Sigmoid colon (tissue), 6 donors: ENCODE measurements at regions not wholly inside any gene's neighbourhood (a gene's known extent, or its start where the extent isn't known, plus 50 kb on each side); places are given as distances from the start of the nearest gene placed in this dataset.

Experiments used
- DNase-seq: peaks from one replicate; pipeline ENCODE4 v3.0.0-alpha.2; 2019
- H3K27ac ChIP-seq, 4 donors: fragments of 200-600 bp; sonication (generic); one replicate each; pipeline ENCODE4 v1.5.1; 2016 to 2019; ENCODE audit warnings: mild to moderate bottlenecking in 1 of 4
- H3K27me3 ChIP-seq, 3 donors: fragments of 200-600 bp; sonication (generic); one replicate each; pipeline ENCODE4 v1.5.1; 2019; ENCODE audit warnings: mild to moderate bottlenecking in 1 of 3
- H3K36me3 ChIP-seq, 4 donors: fragments of 200-600 bp; sonication (generic); one replicate each; pipeline ENCODE4 v1.5.1; 2016 to 2019
- H3K4me1 ChIP-seq, 4 donors: fragments of 200-600 bp; sonication (generic); one replicate each; pipeline ENCODE4 v1.5.1; 2017 to 2019
- H3K4me3 ChIP-seq, 4 donors: fragments of 200-600 bp; sonication (generic); one replicate each; pipeline ENCODE4 v1.5.1; 2017 to 2019; ENCODE audit warnings: mild to moderate bottlenecking in 2 of 4, moderate library complexity in 1 of 4
- H3K9me3 ChIP-seq, 4 donors: fragments of 200-600 bp in 3 of 4; sonication (generic) in 3 of 4; one replicate each; pipeline versions ENCODE4 v1.5.1 to v1.6.1; 2013 to 2019
- EP300 ChIP-seq, 4 donors: sonication (generic); formaldehyde crosslinking; IDR thresholded peaks; one replicate each; pipeline ENCODE4 v1.6.1; 2017; ENCODE audit warnings: antibody characterized with exemption in 4 of 4
- POLR2A ChIP-seq, 2 donors: fragments of 450-650 bp; IDR thresholded peaks; one replicate each; pipeline ENCODE4 v1.6.1; 2016; ENCODE audit warnings: antibody characterized with exemption in 2 of 2, mild to moderate bottlenecking in 2 of 2, moderate library complexity in 2 of 2
- POLR2AphosphoS5 ChIP-seq, 4 donors: sonication (generic); formaldehyde crosslinking; IDR thresholded peaks; one replicate each; pipeline ENCODE4 v1.6.1; 2017; ENCODE audit warnings: antibody characterized with exemption in 4 of 4
- WGBS, 2 donors: extraction: QIAGEN DNeasy Blood & Tissue Kit; methylation state at CpG; one replicate each; pipeline ENCODE4 v1.1.7; 2013; 5-methylcytosine and 5-hydroxymethylcytosine counted together
- intact Hi-C: fragments of 100-400 bp; cut with DNase I; formaldehyde crosslinking; loops from one replicate; pipeline ENCODE4 v1.15.1; 2023
- TF ChIP-seq, protein P1 (sequence below), 4 experiments: fragments of 450-650 bp in 3 of 4; fragments of 200-600 bp in 1 of 4; IDR thresholded peaks; one replicate each; pipeline ENCODE4 v1.5.1; 2016 to 2019; ENCODE audit warnings: antibody characterized with exemption in 4 of 4, mild to moderate bottlenecking in 3 of 4, moderate library complexity in 2 of 4
- donor health status: healthy with polysubstance abuse.
- donor health status: healthy.

DNA sequence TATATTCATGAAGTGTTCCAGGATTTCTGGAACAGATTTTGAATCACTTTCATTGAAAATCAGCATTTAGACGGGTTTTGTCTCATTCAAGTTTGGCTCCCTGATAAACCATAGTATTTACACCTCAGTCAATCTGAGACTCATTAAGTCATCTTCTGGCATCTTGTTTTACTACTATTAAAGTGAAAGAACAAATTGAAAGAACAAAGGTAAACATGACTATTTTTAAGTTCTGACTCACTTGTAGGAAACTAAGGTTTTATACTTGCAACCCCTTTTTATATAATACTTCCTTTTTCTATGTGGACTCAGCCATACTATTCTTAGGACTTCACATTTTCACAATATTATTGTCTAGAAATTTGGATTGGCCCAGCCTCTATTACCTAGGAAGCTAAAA lies 854.4 kb downstream of the SQOR start:
- H3K9me3 ChIP-seq = peaks cover 0 to 2% (median 0%) of the 10 kb centered on the region in 4 donors
- H3K4me3 ChIP-seq = no peak overlapping the region
- DNase-seq = no peak
- no peak overlapping the region for H3K27ac ChIP-seq
- H3K4me1 ChIP-seq = no peaks in the 10 kb centered on the region
- no peaks in the 10 kb centered on the region for H3K27me3 ChIP-seq
- 88 to 89% methylated on average over 1 of the region's 1 CpG for whole genome bisulfite sequencing, 2 donors
- TF ChIP-seq, protein P1, sequence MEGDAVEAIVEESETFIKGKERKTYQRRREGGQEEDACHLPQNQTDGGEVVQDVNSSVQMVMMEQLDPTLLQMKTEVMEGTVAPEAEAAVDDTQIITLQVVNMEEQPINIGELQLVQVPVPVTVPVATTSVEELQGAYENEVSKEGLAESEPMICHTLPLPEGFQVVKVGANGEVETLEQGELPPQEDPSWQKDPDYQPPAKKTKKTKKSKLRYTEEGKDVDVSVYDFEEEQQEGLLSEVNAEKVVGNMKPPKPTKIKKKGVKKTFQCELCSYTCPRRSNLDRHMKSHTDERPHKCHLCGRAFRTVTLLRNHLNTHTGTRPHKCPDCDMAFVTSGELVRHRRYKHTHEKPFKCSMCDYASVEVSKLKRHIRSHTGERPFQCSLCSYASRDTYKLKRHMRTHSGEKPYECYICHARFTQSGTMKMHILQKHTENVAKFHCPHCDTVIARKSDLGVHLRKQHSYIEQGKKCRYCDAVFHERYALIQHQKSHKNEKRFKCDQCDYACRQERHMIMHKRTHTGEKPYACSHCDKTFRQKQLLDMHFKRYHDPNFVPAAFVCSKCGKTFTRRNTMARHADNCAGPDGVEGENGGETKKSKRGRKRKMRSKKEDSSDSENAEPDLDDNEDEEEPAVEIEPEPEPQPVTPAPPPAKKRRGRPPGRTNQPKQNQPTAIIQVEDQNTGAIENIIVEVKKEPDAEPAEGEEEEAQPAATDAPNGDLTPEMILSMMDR (IDR thresholded peaks at IDR 0.05) = no peak
- TF ChIP-seq EP300 (IDR thresholded peaks at IDR 0.05) (no peak), POLR2A (IDR thresholded peaks at IDR 0.05) (no peak), POLR2AphosphoS5 (IDR thresholded peaks at IDR 0.05) (no peak)
- H3K36me3 ChIP-seq = no peaks in the 10 kb centered on the region
- intact Hi-C loops = no loop called here

DNA sequence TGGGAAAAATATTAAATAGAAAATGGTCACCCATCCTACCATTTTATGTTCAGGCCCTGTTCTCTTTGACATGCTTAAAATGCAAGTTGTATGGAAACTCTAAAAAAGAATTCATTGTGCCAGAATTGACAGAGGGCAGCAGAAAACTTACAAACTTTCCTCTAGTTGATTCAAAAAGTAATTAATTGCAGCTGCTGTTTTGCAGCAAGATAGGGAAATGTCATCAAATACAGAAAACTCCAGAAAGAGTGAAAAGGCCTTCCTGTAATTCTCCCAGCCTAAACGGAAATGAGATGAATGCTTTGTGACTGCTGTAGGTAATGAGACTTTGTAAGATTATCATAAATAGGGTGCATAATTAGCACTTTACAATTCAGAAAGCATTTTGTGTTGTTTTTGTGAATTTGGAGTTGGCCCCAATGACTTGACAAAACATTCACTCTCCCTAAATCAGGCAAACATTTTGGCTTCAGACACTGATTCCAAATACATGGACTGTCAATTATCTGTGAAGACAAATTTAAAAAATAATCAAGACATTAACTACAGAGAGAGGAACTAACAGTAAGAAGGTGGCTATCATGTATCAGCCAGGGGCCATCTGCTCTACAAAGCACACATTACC lies 861.8 kb downstream of the SQOR start:
- Histone ChIP-seq H3K4me3 (no peak overlapping the region), H3K27me3 (no peaks in the 10 kb centered on the region), H3K27ac (no peak overlapping the region), H3K36me3 (no peaks in the 10 kb centered on the region), H3K4me1 (no peaks in the 10 kb centered on the region), H3K9me3 (peaks cover 0 to 2% (median 0%) of the 10 kb centered on the region in 4 donors)
- WGBS, 2 donors = 71 to 77% methylated on average over 1 of the region's 1 CpG
- TF ChIP-seq, protein P1 (IDR thresholded peaks at IDR 0.05) = no peak
- TF ChIP-seq EP300 (IDR thresholded peaks at IDR 0.05) (no peak), POLR2A (IDR thresholded peaks at IDR 0.05) (no peak), POLR2AphosphoS5 (IDR thresholded peaks at IDR 0.05) (no peak)
- DNase-seq = no peak
- intact Hi-C loops = no loop called here

DNA sequence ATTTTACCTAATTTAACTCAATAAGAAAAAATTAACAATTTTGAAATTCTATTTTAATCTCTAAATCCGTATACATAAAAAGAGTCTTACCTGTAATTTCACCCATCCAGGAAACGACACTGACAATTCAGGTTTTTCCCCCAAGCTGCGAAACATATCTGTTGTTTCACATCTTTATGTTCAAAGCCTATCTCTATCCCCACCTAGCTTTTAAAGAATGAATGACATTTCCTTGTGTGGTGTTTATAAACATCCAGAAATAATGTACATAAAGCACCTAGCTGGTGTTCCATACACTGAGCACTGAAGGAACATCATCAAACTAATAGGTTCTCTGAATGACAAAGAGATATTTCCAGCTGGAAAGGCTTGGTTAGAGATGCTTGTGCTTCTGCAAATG lies 867.8 kb downstream of the SQOR start:
- Histone ChIP-seq H3K27ac (no peak overlapping the region), H3K9me3 (no peaks in the 10 kb centered on the region), H3K4me1 (no peaks in the 10 kb centered on the region), H3K36me3 (no peaks in the 10 kb centered on the region), H3K4me3 (no peak overlapping the region), H3K27me3 (no peaks in the 10 kb centered on the region)
- TF ChIP-seq POLR2AphosphoS5 (IDR thresholded peaks at IDR 0.05) = no peak
- TF ChIP-seq, protein P1 (IDR thresholded peaks at IDR 0.05) = no peak
- no peak for TF ChIP-seq EP300 (IDR thresholded peaks at IDR 0.05)
- TF ChIP-seq POLR2A (IDR thresholded peaks at IDR 0.05) = no peak
- no peak for DNase-seq
- WGBS, 2 donors = 76% methylated on average over 3 of the region's 3 CpGs
- intact Hi-C loops = no loop called here

DNA sequence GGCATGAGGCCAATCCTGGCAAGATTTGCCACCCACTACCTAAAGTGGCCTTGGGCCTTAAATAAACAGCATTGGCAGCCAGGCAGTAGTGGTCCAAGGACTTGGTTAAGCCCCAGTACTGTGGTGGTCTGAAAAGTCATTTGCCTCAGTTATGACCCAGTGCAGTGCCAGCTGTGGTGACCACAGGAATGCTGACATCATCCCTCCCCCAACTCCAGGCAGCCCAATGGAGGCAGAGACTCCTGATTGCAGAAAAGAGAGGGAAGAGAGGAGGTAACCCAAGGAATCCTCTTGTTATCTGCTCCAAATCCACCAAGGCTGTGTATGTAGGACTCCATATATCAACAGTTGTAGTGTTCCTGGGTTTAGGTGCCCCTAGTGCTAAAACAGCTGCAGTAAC lies 883.6 kb downstream of the SQOR start:
- no peaks in the 10 kb centered on the region for H3K27me3 ChIP-seq
- no peak for DNase-seq
- intact Hi-C loops = no loop called here
- no peaks in the 10 kb centered on the region for H3K36me3 ChIP-seq
- no peak overlapping the region for H3K4me3 ChIP-seq
- no peak overlapping the region for H3K27ac ChIP-seq
- no peaks in the 10 kb centered on the region for H3K9me3 ChIP-seq
- TF ChIP-seq POLR2AphosphoS5 (IDR thresholded peaks at IDR 0.05) (no peak), POLR2A (IDR thresholded peaks at IDR 0.05) (no peak), EP300 (IDR thresholded peaks at IDR 0.05) (no peak)
- TF ChIP-seq, protein P1 (IDR thresholded peaks at IDR 0.05) = no peak
- no peaks in the 10 kb centered on the region for H3K4me1 ChIP-seq

DNA sequence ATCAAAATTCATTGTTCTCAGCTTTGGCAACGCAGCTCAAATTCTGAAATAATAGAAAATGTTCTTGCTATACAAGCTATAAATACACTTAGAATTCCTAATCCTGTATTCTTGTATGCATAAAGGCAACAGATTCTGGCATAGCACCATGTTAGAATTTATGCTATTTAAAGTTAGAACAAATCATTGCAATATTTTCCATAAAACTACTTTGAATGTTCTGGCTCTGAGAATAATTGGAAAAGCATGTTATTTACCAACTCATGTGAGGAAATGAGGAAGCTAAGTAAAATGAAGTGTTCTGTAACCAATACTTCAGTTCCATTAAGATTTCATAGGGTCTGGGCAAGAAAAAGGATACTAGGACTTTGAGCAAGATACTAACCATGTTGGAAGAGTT lies 888.9 kb downstream of the SQOR start:
- Histone ChIP-seq H3K27me3 (no peaks in the 10 kb centered on the region), H3K27ac (no peak overlapping the region), H3K36me3 (no peaks in the 10 kb centered on the region), H3K4me1 (no peaks in the 10 kb centered on the region), H3K9me3 (no peaks in the 10 kb centered on the region), H3K4me3 (no peak overlapping the region)
- intact Hi-C loops = no loop called here
- WGBS, 2 donors = 86 to 98% methylated on average over 1 of the region's 1 CpG
- DNase-seq = no peak
- TF ChIP-seq POLR2A (IDR thresholded peaks at IDR 0.05) = no peak
- TF ChIP-seq EP300 (IDR thresholded peaks at IDR 0.05) = no peak
- no peak for TF ChIP-seq POLR2AphosphoS5 (IDR thresholded peaks at IDR 0.05)
- TF ChIP-seq, protein P1 (IDR thresholded peaks at IDR 0.05) = no peak
